ENCODE measurements at regions not wholly inside any gene's neighbourhood (a gene's known extent, or its start where the extent isn't known, plus 50 kb on each side); places are given as distances from the start of the nearest gene placed in this dataset.

GRCh38 chr1:182193908-182194550 is 132.5 kb upstream of the ZNF648 start:
- DNase-seq: no peak
- no peak for ATAC-seq

- ATAC-seq: no peak
- DNase-seq: no peak
Observed at GRCh38 chr1:182192966-182193365, 131.5 kb upstream of the ZNF648 start.

GRCh38 chr1:182192215-182192614 is 130.7 kb upstream of the ZNF648 start:
- ATAC-seq: no peak
- no peak for DNase-seq

- ATAC-seq: no peak
Observed at GRCh38 chr1:182191381-182192115, 130.0 kb upstream of the ZNF648 start.

GRCh38 chr1:182189535-182190066 is 128.1 kb upstream of the ZNF648 start:
- DNase-seq (no peak), ATAC-seq (no peak)

More at GRCh38 chr1:182191381-182192115, 130.0 kb upstream of the ZNF648 start:
- no peak for DNase-seq

- ATAC-seq: peak; percentile 28
Observed at GRCh38 chr1:182186757-182187146, 125.2 kb upstream of the ZNF648 start.

GRCh38 chr1:182185842-182186756 is 124.6 kb upstream of the ZNF648 start:
- no peak for ATAC-seq
- no peak for DNase-seq

More at GRCh38 chr1:182186757-182187146, 125.2 kb upstream of the ZNF648 start:
- no peak for DNase-seq

GRCh38 chr1:182185136-182185535 is 123.6 kb upstream of the ZNF648 start:
- DNase-seq: no peak
- ATAC-seq: no peak

GRCh38 chr1:182183606-182184005 is 122.1 kb upstream of the ZNF648 start:
- ATAC-seq: no peak
- no peak for DNase-seq

- no peak for DNase-seq
- ATAC-seq: no peak
Observed at GRCh38 chr1:182182311-182182710, 120.8 kb upstream of the ZNF648 start.

GRCh38 chr1:182181167-182181572 is 119.7 kb upstream of the ZNF648 start:
- no peak for DNase-seq
- no peak for ATAC-seq

GRCh38 chr1:182175361-182175931 is 113.9 kb upstream of the ZNF648 start:
- ATAC-seq (no peak), DNase-seq (no peak)

GRCh38 chr1:182174513-182174855 is 113.0 kb upstream of the ZNF648 start:
- ATAC-seq (no peak), DNase-seq (no peak)

- ATAC-seq: no peak
- DNase-seq: no peak
Observed at GRCh38 chr1:182173808-182174512, 112.4 kb upstream of the ZNF648 start.

- no peak for DNase-seq
Observed at GRCh38 chr1:182172699-182173098, 111.2 kb upstream of the ZNF648 start.

GRCh38 chr1:182170891-182171461 is 109.5 kb upstream of the ZNF648 start:
- ATAC-seq: no peak
- DNase-seq: no peak

More at GRCh38 chr1:182172699-182173098, 111.2 kb upstream of the ZNF648 start:
- no peak for ATAC-seq

- no peak for ATAC-seq
Observed at GRCh38 chr1:182169203-182169602, 107.7 kb upstream of the ZNF648 start.

GRCh38 chr1:182166750-182167149 is 105.2 kb upstream of the ZNF648 start:
- DNase-seq (no peak), ATAC-seq (no peak)

More at GRCh38 chr1:182169203-182169602, 107.7 kb upstream of the ZNF648 start:
- DNase-seq: no peak

GRCh38 chr1:182166321-182166720 is 104.8 kb upstream of the ZNF648 start:
- DNase-seq (no peak), ATAC-seq (no peak)

GRCh38 chr1:182164273-182164672 is 102.8 kb upstream of the ZNF648 start:
- no peak for ATAC-seq
- no peak for DNase-seq

- DNase-seq (no peak), ATAC-seq (no peak)
Observed at GRCh38 chr1:182163821-182164223, 102.3 kb upstream of the ZNF648 start.

Data from stimulated activated naive CD8-positive, alpha-beta T cell treated with anti-CD3 and anti-CD28 coated beads, Interleukin-15, Interleukin-2, amounts not matched to agents 100 U/mL and 50 U/mL, for 24 hours (primary cell).